ENCODE measurements at regions not wholly inside any gene's neighbourhood (a gene's known extent, or its start where the extent isn't known, plus 50 kb on each side); places are given as distances from the start of the nearest gene placed in this dataset.

- no peak for TF ChIP-seq POLR2A (IDR thresholded peaks at IDR 0.05)
- TF ChIP-seq CTCF (IDR thresholded peaks at IDR 0.05) = no peak
- no peak for TF ChIP-seq POLR2AphosphoS5 (IDR thresholded peaks at IDR 0.05)
These were observed 526.0 kb upstream of the NR2F2 start for GRCh38 chr15:95804484-95804883.
